ENCODE measurements at regions not wholly inside any gene's neighbourhood (a gene's known extent, or its start where the extent isn't known, plus 50 kb on each side); places are given as distances from the start of the nearest gene placed in this dataset.

DNA sequence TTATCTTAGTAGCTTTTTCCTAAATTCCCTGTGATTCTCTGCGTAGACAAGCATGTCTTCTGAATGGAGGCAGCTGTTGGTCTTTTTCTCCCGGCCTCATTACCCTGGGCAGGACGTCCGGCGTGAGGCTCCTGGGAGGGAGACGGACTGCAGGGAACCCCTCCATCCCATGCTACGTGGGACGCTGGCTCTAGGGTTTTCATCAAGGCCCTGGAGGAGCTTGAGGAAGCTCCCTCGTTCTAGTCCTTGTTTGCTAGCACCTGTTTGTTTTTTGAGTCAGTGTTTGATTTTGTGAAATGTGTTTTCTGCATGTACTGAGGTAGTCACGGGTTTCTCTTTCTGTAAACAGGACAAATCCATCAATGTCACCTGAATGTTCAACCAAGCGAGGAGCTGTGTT, 99.3 kb upstream of the TMEM18 start:
- ATAC-seq (ENCODE audit: poor library complexity) (no peak), DNase-seq (no peak)
- intact Hi-C loops (cut with DNase I) = no loop called here

DNA sequence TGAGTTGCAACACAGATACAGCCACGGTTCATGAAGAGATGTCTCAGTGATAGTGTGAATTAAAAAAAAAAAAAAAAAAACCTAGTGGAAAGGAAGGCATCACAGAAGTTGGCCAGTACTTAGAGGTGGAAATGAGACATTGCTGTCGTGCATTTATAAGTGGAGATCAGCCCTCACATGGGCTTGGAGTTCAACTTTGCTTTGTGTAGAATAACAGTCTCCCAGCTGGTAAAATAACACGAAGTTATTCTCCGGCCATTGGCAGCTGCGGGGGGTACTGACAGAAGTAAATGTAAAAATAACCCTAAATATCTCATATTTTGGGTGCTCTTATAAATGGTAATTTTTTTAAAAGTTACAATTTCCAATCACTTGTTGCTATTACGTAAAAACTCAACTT, 98.8 kb upstream of the TMEM18 start:
- no peak for ATAC-seq (ENCODE audit: poor library complexity)
- no peak for DNase-seq
- intact Hi-C loops (cut with DNase I) = no loop called here

DNA sequence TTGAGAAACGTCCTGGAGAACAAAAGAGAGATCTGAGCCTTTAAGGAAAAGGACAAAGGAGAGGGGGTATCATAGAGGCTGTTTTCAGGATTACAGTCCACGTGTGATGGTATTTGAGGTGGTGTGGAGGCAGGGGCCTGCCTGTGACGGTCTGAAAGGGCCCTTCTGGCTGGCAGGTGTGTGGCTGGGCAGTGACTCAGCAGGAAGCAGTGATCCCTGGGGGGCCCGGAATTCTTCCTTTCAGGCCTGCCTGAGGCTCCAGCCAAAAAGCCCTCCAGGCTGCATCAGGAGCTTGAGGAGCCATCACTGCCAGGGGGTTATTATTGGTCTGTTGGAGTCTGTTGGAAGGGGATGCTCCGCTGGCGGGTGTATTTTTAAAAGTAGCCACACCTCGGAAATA, 97.2 kb upstream of the TMEM18 start:
- no peak for ATAC-seq (ENCODE audit: poor library complexity)
- no peak for DNase-seq
- intact Hi-C loops (cut with DNase I) = no loop called here

DNA sequence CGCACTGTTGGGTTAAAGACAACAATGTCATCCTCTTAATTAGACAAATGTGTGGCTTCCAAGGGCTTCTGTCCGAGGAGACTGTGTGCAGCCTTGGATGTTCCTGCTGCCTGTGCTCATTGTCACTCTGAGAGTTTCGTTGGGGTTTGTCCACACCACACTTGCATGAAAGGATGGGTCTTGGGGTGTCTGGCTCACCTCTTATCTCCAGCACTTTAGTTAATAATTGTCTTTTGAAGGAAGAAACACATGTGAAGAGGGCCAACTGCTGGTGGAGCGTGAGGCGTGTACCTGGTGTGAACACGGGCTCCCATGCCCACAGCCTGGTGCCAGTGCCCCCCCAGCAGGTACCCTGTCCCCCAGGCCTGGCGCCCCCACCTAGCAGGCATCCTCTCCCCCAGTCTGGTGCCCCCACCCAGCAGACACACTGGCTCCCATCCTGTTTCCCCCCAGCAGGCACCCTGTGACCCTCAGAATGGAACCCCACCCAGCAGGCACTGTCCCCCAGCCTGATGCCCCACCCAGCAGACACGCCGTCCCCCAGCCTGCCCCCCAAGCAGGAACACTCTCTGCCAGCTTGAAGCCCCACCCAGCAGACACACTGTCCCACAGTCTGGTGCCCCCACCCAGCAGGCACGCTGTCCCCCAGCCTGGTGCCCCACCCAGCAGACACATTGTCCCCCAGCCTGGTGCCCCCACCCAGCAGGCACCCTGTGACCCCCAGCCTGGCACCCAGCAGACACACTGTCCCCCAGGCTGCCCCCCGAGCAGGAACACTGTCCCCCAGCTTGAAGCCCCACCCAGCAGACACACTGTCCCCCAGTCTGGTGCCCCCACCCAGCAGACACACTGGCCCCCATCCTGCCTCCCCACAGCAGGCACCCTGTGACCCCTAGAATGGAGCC, 96.3 kb upstream of the TMEM18 start:
- DNase-seq = no peak
- intact Hi-C loops (cut with DNase I) = no loop called here
- no peak for ATAC-seq (ENCODE audit: poor library complexity)

DNA sequence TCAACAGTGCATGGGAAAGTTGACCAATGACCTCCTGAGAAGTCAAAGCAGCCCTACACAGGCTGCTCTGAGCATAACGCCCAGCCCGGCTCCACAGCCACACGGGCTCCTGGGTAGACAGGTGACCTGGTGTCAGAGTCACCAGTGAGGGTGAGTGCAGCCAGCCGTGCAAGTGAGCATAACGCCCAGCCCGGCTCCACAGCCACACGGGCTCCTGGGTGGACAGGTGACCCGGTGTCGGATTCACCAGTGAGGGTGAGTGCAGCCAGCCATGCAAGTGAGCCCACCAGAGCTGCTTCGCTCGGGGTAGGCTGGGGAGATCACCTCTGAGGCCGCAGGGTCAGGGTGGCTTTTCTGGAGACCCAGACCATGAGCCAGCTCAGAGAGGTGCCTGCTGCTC, 94.3 kb upstream of the TMEM18 start:
- intact Hi-C loops (cut with DNase I) = no loop called here
- DNase-seq = no peak
- no peak for ATAC-seq (ENCODE audit: poor library complexity)

DNA sequence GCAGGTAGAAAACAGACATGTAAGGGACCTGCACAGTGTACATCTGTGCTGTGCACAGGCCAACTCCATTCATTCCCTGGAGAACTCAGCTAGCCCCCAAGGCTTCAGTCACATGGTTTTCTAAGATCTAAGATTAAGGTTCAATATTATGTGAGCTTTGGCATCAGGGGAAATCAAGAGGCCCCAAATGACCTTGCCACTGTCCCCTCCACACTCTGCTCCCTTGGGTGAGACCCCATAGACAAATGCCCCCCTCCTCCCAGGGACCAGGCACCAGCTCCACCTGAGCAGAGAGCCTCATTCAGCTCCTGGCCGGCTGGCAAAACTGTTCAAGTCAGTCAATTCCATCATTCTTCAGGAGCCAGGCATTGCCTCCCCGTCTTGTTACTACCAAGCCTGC, 93.6 kb upstream of the TMEM18 start:
- intact Hi-C loops (cut with DNase I) = no loop called here
- ATAC-seq (ENCODE audit: poor library complexity) (no peak), DNase-seq (no peak)

DNA sequence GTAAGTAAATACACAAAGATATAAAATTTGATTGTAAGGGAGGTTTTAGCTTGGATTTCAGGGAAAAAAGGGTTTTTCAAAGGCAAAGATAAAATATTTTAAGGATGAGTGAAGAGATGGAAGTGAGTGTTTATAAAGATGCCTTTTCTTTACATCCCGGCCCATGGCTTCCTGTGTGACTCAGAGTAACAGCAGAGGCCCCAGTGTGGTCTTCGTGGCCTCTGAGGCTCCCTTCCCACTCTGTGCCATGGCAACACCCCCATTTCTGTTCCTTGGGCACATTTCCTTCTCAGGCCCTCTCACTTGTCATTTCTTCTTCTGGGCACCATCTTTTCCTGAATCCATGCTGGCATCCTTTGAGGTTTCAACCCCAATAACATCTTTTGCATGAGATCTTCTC, 92.6 kb upstream of the TMEM18 start:
- intact Hi-C loops (cut with DNase I) = no loop called here
- ATAC-seq (ENCODE audit: poor library complexity) = no peak

DNA sequence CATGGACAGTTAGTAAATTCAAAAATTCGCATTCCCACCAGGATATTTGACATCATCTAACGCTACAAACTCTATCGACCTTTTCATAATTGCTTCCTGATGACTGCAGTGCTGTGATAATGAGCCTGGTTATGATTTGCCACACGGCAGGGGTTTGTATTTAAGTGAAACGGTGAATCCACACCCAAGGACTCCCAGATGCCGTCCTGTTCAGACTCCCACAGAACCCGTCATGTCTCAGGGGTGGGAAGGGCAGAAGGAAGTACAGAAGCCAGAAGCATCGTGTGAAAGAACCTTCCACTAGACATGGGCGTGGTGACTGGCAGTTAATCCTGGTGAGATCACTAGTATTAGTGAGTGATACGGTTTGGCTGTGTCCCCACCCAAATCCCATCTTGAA, 91.2 kb upstream of the TMEM18 start:
- no peak for ATAC-seq (ENCODE audit: poor library complexity)
- no peak for DNase-seq
- intact Hi-C loops (cut with DNase I) = no loop called here

More for the DNA sequence above, 92.6 kb upstream of the TMEM18 start:
- no peak for DNase-seq

DNA sequence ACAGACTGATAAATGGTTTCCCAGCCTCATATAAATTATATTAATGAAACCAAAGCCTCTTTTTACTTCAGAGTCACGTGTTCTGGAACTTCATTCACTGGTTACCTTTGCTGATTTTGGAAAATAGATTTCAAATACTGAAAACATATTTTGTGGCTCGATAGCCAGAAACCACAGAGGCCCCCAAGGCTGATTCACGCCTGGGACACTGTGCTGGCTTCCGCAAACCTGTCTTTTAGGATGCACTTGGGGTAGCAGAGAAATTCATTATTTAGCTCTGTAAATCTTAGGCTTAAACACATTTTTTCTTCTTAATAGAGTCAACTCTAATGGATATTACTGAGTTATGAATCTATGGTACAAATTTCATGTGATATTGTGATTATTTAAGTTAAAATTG, 90.7 kb upstream of the TMEM18 start:
- no peak for DNase-seq
- intact Hi-C loops (cut with DNase I) = no loop called here
- no peak for ATAC-seq (ENCODE audit: poor library complexity)

DNA sequence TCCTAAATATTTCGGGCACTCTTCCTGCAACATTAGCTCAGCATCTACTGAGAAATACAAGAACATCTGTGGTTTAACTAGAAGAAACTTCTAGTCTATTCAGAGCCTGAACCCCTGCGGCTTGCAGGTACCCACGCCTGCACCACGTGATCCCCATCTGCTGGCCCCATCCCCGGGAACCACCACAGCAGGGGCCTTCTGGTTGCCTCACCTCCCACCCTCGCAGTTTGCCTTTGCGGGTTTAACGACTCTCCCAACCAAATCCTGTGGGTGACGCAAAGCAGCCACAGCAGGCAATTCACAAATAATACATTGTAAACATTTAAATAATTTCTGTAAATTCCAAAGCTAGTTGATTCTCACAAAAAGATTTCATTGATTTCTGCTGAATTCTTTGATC, 90.2 kb upstream of the TMEM18 start:
- intact Hi-C loops (cut with DNase I) = no loop called here
- no peak for DNase-seq
- no peak for ATAC-seq (ENCODE audit: poor library complexity)

DNA sequence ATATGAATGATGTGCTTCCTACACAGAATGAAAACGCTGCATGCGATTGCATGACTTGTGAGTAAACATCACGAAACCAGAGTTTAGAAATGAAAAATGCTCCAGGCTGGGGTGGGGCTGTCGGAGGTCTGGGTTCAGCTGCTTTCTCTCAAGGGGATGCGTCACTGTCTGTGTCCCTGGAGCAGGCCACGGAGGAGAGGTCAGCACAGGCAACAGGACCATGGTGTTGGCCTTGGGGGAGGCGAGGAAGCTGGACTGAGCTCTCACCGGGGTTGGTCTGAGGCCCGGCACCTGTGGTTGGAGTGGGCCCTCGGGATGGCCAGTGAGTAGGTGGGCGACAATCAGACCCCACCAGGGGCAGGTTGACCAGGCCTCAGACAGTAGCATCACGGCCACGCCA, 89.0 kb upstream of the TMEM18 start:
- DNase-seq = no peak
- no peak for ATAC-seq (ENCODE audit: poor library complexity)
- intact Hi-C loops (cut with DNase I) = no loop called here

DNA sequence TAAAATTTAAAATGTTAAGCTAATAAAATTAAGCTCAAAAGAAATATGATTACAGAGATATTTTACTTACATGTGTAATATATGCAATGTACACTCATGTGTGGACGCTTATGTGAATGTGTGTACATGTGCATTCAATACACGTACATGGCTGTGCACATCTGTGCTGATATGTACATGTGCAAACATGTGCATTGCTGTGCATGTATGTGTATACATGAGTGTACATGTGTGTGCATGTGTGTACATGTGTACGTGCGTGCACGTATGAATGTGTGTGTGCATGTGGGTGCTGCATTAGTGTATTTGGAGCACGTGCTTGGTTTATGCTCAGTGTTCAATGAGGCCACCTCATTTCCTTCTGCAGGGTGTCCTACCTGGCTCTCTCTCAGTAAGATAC, 88.2 kb upstream of the TMEM18 start:
- intact Hi-C loops (cut with DNase I) = no loop called here
- ATAC-seq (ENCODE audit: poor library complexity) = no peak
- DNase-seq = no peak

DNA sequence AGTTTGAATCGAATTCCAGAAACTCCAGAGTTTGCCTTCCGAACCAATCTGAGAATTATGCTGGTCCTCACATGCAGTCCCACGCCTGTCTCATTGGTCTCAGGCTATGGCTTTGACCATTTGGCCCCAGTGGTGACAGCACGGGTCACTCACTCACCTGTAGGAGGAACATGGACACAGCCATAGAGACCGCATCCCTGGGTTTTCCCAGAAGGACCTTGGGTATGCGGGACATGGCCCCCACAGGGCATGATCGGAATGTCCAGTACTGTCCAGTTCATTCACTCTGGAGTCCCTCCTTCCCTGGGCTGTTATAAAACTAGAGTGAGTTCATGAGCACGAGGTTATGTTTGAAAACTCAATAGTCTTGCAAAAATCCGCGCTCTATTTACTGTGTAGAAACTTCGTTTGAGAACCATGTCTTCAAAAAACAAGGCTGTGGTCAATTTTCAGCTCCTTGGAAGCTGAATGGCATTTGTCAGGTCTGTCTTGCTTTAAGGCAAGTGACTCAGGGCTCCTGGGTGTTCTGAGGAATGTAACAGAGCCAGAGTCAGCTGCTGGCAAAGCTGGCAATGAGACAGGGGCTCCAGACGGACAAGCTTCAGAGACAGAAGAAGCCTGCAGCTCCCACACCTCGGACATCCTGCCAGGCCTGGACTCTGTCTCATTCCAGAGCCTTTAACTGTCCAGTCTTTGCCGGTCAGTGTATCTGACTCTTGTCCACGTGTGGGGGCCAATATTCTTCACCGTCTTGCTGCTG, 86.7 kb upstream of the TMEM18 start:
- ATAC-seq (ENCODE audit: poor library complexity) = no peak
- no peak for DNase-seq
- intact Hi-C loops (cut with DNase I) = no loop called here

DNA sequence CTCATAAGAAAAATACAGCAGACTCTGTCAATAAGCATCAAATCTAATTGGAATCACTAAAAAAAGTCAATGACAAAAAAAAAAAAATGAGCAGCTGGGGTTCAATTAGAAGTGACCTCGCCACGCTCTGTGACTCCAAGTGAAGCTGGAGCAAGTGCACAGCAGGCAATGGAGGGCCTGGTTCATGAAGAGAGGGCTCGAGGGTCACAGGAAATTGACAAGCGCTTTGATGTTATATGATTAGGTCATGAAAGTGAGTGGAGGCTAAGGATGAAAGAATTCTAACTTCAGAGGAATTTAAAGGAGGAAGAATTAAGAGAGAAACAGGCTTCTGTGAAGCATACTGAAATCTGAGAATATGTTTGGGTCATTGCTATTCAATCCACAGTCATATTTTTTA, 85.4 kb upstream of the TMEM18 start:
- ATAC-seq (ENCODE audit: poor library complexity) = no peak
- intact Hi-C loops (cut with DNase I) = no loop called here
- no peak for DNase-seq

DNA sequence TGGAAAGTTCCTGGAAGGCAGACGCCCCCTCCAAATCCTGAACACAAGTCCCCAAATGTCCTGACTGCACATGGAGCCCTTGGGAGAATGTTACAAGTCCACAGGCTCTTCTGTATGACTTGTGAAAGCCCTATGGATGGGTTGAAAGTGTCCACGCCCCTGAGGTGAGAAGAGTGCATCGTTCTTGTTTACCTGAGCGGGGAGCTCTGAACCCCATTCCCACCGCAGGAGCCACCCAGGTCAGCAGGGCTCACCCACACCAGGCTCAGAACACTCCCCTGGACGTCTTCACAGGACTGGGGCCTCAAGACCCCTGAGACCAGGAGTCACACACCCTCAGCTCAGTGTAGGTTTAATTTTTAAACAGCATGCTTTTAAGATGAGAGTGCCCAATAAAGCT, 84.2 kb upstream of the TMEM18 start:
- intact Hi-C loops (cut with DNase I) = no loop called here

DNA sequence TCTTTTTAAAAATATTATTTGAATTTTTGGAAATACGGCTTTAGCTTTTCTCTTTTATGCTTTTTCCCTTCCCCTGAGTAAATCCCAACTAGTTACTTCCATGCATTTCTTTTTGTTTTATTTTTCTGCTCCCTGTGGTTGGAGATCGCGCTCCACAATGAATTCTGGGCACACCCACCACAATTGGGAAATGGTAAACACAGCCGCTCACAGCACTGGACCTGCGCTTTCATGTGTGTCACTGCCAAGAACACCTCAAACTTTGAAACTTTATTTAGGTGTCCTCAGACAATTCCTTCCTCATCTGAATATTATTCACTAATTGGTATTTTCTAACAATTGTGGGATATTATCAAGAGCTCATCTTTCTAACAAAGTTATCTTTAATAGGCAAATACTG, 82.8 kb upstream of the TMEM18 start:
- ATAC-seq (ENCODE audit: poor library complexity) (no peak), DNase-seq (no peak)
- intact Hi-C loops (cut with DNase I) = no loop called here

More for the DNA sequence above, 84.2 kb upstream of the TMEM18 start:
- no peak for ATAC-seq (ENCODE audit: poor library complexity)
- no peak for DNase-seq

DNA sequence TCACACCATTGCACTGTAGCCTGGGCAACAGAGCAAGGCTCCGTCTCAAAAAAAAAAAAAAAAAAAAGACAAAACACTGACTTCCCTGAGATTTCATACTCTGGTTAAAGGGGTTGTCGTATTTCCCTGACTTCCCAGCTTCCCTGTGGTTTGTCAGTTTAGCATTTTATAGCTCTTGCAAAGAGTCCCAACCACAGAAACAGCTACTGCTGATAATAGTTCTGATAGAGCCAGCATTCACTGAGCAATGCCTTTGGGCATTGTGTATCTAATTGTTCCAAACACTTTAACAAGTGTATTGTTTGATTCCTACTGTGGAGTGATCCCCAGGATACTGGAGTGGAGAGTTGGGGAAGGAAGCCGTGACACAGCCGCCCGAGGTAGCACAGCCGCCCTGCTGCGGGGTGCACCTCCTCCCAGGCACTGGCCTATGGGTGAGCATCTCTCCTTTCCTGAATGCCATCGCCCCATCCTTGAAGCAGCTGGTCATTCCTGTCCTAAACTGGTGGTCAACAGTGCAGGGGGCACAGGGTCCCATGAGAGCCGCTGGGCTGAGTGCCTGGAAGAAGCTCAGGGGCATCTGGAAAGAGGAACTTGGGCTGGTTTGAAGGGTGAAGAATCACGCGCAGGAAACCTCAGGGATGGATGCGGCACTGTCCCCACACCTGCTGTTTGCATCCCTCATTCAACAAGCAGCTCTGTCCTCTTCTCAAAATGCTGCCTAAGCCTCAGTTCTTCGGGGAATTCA, 81.0 kb upstream of the TMEM18 start:
- DNase-seq (no peak), ATAC-seq (ENCODE audit: poor library complexity) (no peak)
- intact Hi-C loops (cut with DNase I) = no loop called here

DNA sequence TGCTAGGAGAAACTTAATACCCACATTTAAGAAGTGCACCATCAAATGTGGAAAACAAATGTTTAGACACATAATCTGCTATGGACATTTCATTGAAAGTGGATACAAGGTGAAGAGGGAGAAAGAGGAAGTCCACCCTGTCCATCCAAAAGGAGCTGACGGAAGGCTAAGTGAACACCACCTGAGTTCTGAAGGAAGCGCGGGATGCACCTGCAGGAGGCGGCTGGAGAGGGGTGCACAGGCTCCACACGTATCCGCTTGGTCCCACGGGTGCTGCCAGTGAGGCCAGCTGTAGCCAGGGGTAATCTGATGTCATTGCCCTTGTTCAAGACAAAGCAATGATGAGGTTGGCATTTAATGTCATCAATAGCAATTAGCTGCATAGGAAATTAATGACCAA, 75.9 kb upstream of the TMEM18 start:
- DNase-seq (no peak), ATAC-seq (ENCODE audit: poor library complexity) (no peak)
- intact Hi-C loops (cut with DNase I) = no loop called here

DNA sequence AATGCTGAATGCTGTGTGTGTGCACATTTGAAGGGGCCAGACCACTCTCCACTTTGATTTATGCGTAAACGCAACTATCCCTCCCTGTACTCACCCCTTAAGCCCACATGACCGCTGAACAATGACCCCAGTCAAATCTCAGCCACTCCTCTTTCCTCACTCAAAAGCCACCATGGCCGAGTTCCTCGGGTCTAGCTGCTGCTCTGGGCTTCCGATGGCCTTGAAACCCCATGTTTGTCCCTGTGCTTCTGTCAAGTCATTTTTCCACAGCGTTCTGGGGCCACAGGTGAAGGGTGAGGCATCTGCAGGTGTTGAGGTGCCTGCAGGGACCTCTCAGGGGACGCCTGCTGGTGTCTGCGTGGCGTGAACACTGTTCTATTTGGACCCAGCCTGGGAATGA, 74.3 kb upstream of the TMEM18 start:
- intact Hi-C loops (cut with DNase I) = no loop called here
- ATAC-seq (ENCODE audit: poor library complexity) = no peak
- DNase-seq = no peak

DNA sequence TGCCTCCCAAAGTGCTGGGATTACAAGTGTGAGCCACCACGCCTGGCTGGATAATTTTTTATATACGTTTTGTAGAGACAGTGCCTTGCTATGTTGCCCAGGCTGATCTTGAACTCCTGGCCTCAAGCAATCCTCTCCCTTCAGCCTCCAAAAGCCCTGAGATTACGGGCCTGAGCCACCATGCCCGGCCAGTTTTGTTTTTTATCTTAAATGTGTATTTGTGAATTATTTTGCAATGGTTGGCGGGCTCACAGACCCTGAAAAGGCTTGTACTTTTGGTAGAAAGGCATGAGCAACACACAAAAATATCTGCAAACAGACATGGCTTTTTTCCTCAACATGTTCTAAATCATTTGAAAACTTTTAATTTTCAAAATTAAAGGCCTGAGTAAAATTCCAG, 73.4 kb upstream of the TMEM18 start:
- DNase-seq (no peak), ATAC-seq (ENCODE audit: poor library complexity) (no peak)
- intact Hi-C loops (cut with DNase I) = no loop called here
